SK-N-SH (cell line): ENCODE measurements at regions not wholly inside any gene's neighbourhood (a gene's known extent, or its start where the extent isn't known, plus 50 kb on each side); places are given as distances from the start of the nearest gene placed in this dataset.

Source experiments
- CTCF ChIA-PET: fragments of 300-600, 350-600 bp; formaldehyde crosslinking; extraction: SDS; loops from one replicate; lab custom pipeline; 2021; lab: Yijun Ruan, JAX
- POLR2A ChIA-PET: fragments of 350-600 bp; sonication (Branson Sonifier 250); formaldehyde crosslinking; extraction: SDS; loops from one replicate; lab custom pipeline; 2020; ENCODE audit warnings: antibody characterized with exemption, inconsistent platforms; lab: Yijun Ruan, JAX
- DNase-seq: peaks from one replicate; pipeline ENCODE4 v3.0.0; 2012
- H2AFZ ChIP-seq: fragments of 200-600 bp; sonication (generic); 2 replicates; pipeline ENCODE4 v1.8.1; 2016; ENCODE audit warnings: antibody characterized with exemption, mild to moderate bottlenecking, low read depth
- H3F3A ChIP-seq: fragments of 200-600 bp; sonication (generic); replicated peaks from 2 replicates; pipeline ENCODE3; 2016; ENCODE audit warnings: antibody characterized with exemption, mild to moderate bottlenecking; ENCODE audit not compliant: insufficient read depth
- H3K27ac ChIP-seq, 2 experiments: fragments of 200-500 bp in 1 of 2; fragments of 200-600 bp in 1 of 2; sonication (Bioruptor generic) in 1 of 2; sonication (generic), shearing (Covaris generic) in 1 of 2; 2 replicates each; pipeline versions ENCODE4 v1.5.1 to v1.6.1; 2014 to 2016; ENCODE audit warnings: low read depth in 2 of 2, inconsistent platforms in 1 of 2, low read length in 1 of 2, mild to moderate bottlenecking in 1 of 2, mixed read lengths in 1 of 2
- H3K27me3 ChIP-seq: fragments of 200-600 bp; sonication (generic), shearing (Covaris generic); 2 replicates; pipeline ENCODE4 v1.6.1; 2016; ENCODE audit warnings: mixed run types; ENCODE audit not compliant: insufficient read depth
- H3K36me3 ChIP-seq, 2 experiments: fragments of 200-500 bp in 1 of 2; fragments of 200-600 bp in 1 of 2; sonication (Bioruptor generic) in 1 of 2; sonication (generic) in 1 of 2; replicated peaks in 1 of 2; 2 replicates each; pipeline versions ENCODE3 to v1.5.1; 2014 to 2016; ENCODE audit warnings: low read length in 1 of 2, mild to moderate bottlenecking in 1 of 2; ENCODE audit not compliant: insufficient read depth in 2 of 2, control insufficient read depth in 1 of 2
- H3K4me1 ChIP-seq, 2 experiments: fragments of 200-500 bp in 1 of 2; fragments of 200-600 bp in 1 of 2; sonication (Bioruptor generic) in 1 of 2; sonication (generic), shearing (Covaris generic) in 1 of 2; 2 replicates each; pipeline versions ENCODE4 v1.5.1 to v1.6.1; 2014 to 2016; ENCODE audit warnings: low read depth in 1 of 2, low read length in 1 of 2, mixed run types in 1 of 2; ENCODE audit not compliant: insufficient read depth in 2 of 2, control insufficient read depth in 1 of 2
- H3K4me2 ChIP-seq: fragments of 200-600 bp; sonication (generic), shearing (Covaris generic); 2 replicates; pipeline ENCODE4 v1.6.1; 2017; ENCODE audit warnings: mixed run types
- H3K4me3 ChIP-seq, 2 experiments: fragments of 200-500 bp in 1 of 2; fragments of 200-600 bp in 1 of 2; sonication (Bioruptor generic) in 1 of 2; sonication (generic), shearing (Covaris generic) in 1 of 2; 2 replicates each; pipeline versions ENCODE4 v1.5.1 to v1.8.1; 2014 to 2016; ENCODE audit warnings: low read depth in 2 of 2, inconsistent platforms in 1 of 2, low read length in 1 of 2, mild to moderate bottlenecking in 1 of 2, mixed read lengths in 1 of 2, moderate library complexity in 1 of 2
- H3K79me2 ChIP-seq: fragments of 200-600 bp; sonication (generic); 2 replicates; pipeline ENCODE4 v1.8.1; 2017; ENCODE audit warnings: mild to moderate bottlenecking; ENCODE audit not compliant: insufficient read depth
- H3K9ac ChIP-seq: fragments of 200-600 bp; sonication (generic); 2 replicates; pipeline ENCODE4 v1.6.1; 2017; ENCODE audit warnings: mixed run types
- H3K9me2 ChIP-seq: fragments of 200-600 bp; sonication (generic); 2 replicates; pipeline ENCODE4 v1.6.1; 2017; ENCODE audit warnings: mixed run types
- H3K9me3 ChIP-seq: fragments of 200-600 bp; sonication (generic); 2 replicates; pipeline ENCODE4 v1.6.1; 2017; ENCODE audit warnings: mixed run types, mild to moderate bottlenecking, moderate library complexity
- H4K20me1 ChIP-seq: fragments of 200-600 bp; sonication (generic); 2 replicates; pipeline ENCODE4 v1.6.1; 2017; ENCODE audit warnings: mild to moderate bottlenecking, mixed run types; ENCODE audit not compliant: insufficient read depth
- CHD2 ChIP-seq: fragments of 150-350 bp; IDR thresholded peaks from 2 replicates; pipeline ENCODE4 v1.6.1; 2018; ENCODE audit warnings: low read length; ENCODE audit not compliant: partially characterized antibody
- EP300 ChIP-seq, 2 experiments: IDR thresholded peaks; 2 replicates each; pipeline versions ENCODE4 v1.4.0 to v1.6.1; 2012; ENCODE audit warnings: borderline replicate concordance in 1 of 2, low read depth in 1 of 2, low read length in 1 of 2
- GATA2 ChIP-seq: sonication (generic); formaldehyde crosslinking; IDR thresholded peaks from 2 replicates; pipeline ENCODE4 v1.5.0; 2020; ENCODE audit warnings: mild to moderate bottlenecking, missing genetic modification reagents
- MEF2A ChIP-seq: IDR thresholded peaks from 2 replicates; pipeline ENCODE4 v1.4.0; 2012; ENCODE audit warnings: low read depth, borderline replicate concordance
- RAD21 ChIP-seq: IDR thresholded peaks from 2 replicates; pipeline ENCODE4 v1.6.1; 2012; ENCODE audit warnings: mild to moderate bottlenecking, low read length
- RXRA ChIP-seq: IDR thresholded peaks from 2 replicates; pipeline ENCODE4 v1.4.0; 2012; ENCODE audit warnings: low read depth, mild to moderate bottlenecking, borderline replicate concordance
- SMC3 ChIP-seq: IDR thresholded peaks from 2 replicates; pipeline ENCODE4 v1.6.1; 2012; ENCODE audit warnings: low read depth, low read length, improper control_type of control experiment
- TAF1 ChIP-seq: IDR thresholded peaks from 2 replicates; pipeline ENCODE4 v1.6.1; 2012; ENCODE audit warnings: low read depth, mild to moderate bottlenecking, low read length, moderate library complexity, borderline replicate concordance
- TCF12 ChIP-seq: IDR thresholded peaks from 2 replicates; pipeline ENCODE4 v1.4.0; 2012
- ZBTB33 ChIP-seq: IDR thresholded peaks from 2 replicates; pipeline ENCODE4 v1.4.0; 2012; ENCODE audit warnings: low read depth, borderline replicate concordance
- TF ChIP-seq, protein P1 (sequence below): fragments of 200-600 bp; sonication (generic); IDR thresholded peaks from 2 replicates; pipeline ENCODE4 v1.6.1; 2017; ENCODE audit warnings: antibody characterized with exemption, mild to moderate bottlenecking, moderate library complexity
- TF ChIP-seq, protein P2 (sequence below): fragments of 150-350 bp; IDR thresholded peaks from 2 replicates; pipeline ENCODE4 v1.6.1; 2016; ENCODE audit warnings: mild to moderate bottlenecking, low read depth, low read length
- TF ChIP-seq, protein P3 (sequence below): IDR thresholded peaks from 2 replicates; pipeline ENCODE4; 2012
- TF ChIP-seq, protein P4 (sequence below): IDR thresholded peaks from 2 replicates; pipeline ENCODE4 v1.4.0; 2012; ENCODE audit warnings: low read depth

DNA sequence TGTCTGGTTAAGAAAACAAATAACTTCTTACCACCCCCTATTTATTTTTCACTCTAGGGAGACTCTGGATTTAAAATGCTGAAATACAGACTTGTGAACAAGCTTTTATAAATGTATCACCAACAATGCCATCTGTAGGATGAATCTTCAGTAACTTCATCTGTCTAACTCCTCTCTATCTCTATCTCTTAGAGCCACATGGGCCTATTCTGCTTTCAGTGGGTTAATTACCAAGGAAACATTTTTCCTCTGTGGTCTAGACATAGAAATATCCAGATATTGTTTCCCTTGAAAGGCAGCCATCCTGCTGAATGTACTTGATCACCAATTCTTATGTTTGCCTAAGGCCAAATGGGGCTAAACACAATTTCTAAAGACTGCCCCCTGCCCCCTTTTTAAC, 167.6 kb upstream of the COL8A1 start:
- Histone ChIP-seq H3K27ac (no peak overlapping the region), H4K20me1 (no peaks in the 10 kb centered on the region), H3K9me3 (no peaks in the 10 kb centered on the region), H3F3A (peaks cover 18% of the 10 kb centered on the region), H3K4me2 (no peak overlapping the region), H3K4me3 (no peak overlapping the region), H3K79me2 (no peaks in the 10 kb centered on the region), H3K27me3 (no peaks in the 10 kb centered on the region), H3K9ac (no peak overlapping the region), H2AFZ (no peak overlapping the region), H3K9me2 (no peaks in the 10 kb centered on the region), H3K4me1 (peaks cover 0 to 12% of the 10 kb centered on the region in 2 experiments; a peak in 2 of 4 replicates), H3K36me3 (no peaks in the 10 kb centered on the region)
- TF ChIP-seq TAF1, result no peak
- TF ChIP-seq MEF2A, result no peak
- TF ChIP-seq EP300 (IDR thresholded peaks at IDR 0.05; ENCODE audit: borderline replicate concordance in 1 of 2, low read depth in 1 of 2, low read length in 1 of 2), result no peak
- TF ChIP-seq, protein P1, sequence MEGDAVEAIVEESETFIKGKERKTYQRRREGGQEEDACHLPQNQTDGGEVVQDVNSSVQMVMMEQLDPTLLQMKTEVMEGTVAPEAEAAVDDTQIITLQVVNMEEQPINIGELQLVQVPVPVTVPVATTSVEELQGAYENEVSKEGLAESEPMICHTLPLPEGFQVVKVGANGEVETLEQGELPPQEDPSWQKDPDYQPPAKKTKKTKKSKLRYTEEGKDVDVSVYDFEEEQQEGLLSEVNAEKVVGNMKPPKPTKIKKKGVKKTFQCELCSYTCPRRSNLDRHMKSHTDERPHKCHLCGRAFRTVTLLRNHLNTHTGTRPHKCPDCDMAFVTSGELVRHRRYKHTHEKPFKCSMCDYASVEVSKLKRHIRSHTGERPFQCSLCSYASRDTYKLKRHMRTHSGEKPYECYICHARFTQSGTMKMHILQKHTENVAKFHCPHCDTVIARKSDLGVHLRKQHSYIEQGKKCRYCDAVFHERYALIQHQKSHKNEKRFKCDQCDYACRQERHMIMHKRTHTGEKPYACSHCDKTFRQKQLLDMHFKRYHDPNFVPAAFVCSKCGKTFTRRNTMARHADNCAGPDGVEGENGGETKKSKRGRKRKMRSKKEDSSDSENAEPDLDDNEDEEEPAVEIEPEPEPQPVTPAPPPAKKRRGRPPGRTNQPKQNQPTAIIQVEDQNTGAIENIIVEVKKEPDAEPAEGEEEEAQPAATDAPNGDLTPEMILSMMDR, result no peak
- TF ChIP-seq SMC3, result no peak
- TF ChIP-seq ZBTB33, result no peak
- TF ChIP-seq TCF12, result no peak
- no peak for TF ChIP-seq RXRA
- TF ChIP-seq, protein P2, sequence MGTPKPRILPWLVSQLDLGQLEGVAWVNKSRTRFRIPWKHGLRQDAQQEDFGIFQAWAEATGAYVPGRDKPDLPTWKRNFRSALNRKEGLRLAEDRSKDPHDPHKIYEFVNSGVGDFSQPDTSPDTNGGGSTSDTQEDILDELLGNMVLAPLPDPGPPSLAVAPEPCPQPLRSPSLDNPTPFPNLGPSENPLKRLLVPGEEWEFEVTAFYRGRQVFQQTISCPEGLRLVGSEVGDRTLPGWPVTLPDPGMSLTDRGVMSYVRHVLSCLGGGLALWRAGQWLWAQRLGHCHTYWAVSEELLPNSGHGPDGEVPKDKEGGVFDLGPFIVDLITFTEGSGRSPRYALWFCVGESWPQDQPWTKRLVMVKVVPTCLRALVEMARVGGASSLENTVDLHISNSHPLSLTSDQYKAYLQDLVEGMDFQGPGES, result no peak
- no peak for TF ChIP-seq GATA2 (CRISPR knock-in tag)
- TF ChIP-seq, protein P3, sequence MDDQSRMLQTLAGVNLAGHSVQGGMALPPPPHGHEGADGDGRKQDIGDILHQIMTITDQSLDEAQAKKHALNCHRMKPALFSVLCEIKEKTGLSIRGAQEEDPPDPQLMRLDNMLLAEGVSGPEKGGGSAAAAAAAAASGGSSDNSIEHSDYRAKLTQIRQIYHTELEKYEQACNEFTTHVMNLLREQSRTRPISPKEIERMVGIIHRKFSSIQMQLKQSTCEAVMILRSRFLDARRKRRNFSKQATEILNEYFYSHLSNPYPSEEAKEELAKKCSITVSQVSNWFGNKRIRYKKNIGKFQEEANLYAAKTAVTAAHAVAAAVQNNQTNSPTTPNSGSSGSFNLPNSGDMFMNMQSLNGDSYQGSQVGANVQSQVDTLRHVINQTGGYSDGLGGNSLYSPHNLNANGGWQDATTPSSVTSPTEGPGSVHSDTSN, result no peak
- no peak for TF ChIP-seq RAD21
- TF ChIP-seq CHD2, result no peak
- TF ChIP-seq, protein P4, sequence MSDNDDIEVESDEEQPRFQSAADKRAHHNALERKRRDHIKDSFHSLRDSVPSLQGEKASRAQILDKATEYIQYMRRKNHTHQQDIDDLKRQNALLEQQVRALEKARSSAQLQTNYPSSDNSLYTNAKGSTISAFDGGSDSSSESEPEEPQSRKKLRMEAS, result no peak
- ChIA-PET CTCF (no interaction called here), POLR2A (no interaction called here)
- no peak for DNase-seq
